ENCODE measurements at regions not wholly inside any gene's neighbourhood (a gene's known extent, or its start where the extent isn't known, plus 50 kb on each side); places are given as distances from the start of the nearest gene placed in this dataset.
A peak's percentile ranks its signal among the peaks of the same experiment; 100 is the strongest.

DNA sequence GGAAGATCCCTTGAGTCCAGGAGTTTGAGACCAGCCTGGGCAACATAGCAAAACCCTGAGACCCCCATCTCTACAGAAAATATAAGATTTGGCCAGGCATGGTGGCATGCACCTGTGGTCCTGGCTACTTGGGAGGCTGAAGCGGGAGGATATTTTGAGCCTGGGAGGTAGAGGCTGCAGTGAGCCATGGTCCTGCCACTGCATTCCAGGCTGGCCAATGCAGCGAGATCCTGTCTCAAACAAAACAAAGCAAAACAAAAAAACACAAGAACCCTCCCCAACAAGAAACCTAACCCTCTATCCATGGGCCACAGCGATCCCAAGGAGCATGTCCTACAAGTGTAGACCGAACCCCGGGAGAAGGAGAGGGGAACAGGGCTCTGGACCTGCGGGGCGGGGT, 133.3 kb downstream of the MGAT5B start:
- no peak for DNase-seq (ENCODE audit: low read depth)

DNA sequence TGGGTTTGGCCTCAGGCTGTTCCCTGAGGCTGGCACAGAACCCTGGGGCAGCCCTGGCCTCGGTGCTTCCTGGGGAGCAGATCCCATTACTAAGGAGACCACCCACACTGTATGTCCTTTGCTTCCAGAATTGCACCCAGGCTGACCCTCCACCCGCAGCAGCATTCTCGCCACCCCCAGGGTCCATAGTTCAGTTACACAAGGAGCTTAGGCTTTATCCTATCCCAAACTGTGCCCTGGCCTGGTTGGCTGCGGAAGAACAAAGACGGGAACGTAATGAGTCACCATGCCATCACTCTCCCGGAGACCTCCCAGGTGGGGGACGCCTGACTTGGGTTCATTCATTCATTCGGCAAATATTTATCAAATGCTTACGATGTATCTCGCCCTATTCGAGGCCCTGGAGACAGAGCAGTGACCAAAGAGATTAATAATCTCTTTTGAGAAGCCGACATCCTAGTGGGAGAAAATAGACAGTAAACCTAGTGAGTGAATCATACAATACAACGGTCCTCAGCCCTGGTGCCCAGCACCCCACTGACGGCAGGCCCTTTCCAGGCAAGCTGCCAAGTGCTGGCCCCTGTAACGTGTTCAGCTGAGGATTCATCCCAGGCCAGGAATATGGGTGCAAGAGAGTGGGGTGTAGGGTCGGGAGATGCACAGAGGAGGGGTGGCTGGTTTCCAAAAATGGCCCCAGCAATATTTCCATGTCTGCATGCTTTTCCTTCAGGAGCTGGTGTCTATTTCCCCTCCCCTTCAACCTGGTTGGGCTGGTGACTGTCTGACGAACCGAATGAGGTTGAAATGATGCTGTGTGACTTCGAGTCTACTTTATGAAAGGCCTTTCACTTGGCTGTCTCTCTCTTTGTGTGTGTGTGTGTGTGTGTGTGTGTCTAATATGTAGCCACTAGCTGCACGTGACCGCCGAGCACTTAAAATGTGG, 134.2 kb downstream of the MGAT5B start:
- DNase-seq (ENCODE audit: low read depth): no peak

DNA sequence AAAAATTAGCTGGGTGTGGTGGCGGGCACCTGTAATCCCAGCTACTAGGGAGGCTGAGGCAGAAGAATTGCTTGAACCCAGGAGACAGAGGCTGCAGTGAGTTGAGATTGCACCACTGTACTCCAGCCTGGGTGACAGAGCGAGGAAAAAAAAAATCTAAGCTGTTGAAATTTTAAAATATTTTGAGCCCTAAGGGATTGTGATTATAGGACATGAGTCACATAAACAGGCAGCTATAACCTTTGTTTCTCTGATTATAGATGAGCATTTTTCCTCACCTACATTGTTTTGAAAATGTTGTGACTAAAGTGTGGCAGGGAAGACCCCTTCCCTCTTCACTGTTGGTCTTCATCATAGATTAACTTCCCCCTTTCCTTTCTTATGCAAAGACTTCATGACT, 135.5 kb downstream of the MGAT5B start:
- no peak for DNase-seq (ENCODE audit: low read depth)

DNA sequence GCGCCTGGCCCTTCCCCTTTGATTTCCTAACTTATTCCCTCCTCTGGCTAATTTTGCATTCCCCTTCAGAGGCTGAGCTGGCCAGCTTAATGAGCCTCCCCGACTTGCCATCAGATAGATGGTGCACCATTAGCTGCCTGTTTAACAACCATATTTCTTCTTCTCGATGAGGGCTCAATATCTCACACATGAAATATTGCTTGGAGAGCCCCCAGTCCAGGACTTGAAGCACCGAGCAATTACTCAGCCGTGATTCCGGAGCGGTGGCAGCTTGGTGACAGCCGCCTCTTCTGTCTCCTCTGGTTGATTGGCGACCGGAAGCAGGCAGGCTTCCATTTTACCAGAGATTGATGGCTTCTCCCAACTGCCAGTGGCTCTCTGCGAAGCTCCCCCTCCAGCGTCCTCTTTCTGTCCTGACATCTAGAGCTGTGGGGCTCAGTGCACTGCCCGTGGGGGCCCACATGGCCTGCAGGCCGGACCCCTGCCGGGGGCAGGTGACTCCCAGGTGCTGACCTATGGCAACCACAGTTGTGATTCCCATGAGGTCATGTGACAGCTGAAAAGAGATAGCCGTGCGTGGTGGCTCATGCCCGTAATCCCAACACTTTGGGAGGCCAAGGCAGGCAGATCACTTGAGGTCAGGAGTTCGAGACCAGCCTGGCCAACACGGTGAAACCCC, 133.7 kb upstream of the SEC14L1 start:
- no peak for DNase-seq (ENCODE audit: low read depth)

DNA sequence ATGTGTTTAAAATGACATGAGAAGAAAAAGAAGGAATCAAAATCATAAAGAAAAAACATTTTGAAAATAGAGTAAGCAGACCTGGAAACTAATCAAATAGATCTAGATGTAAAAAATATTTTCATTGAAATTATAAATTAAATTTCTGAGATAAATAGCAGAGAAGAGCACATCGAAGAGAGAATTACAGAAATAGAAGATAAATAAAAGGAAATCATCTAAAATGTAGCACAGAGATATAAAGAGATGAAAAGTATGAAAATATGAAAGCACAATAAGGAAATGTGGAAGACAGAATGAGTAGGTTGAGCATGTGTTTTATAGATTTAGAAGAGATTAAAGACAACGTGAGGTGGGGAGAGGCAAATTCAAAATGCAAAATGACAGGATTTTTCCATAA, 130.9 kb upstream of the SEC14L1 start:
- no peak for DNase-seq (ENCODE audit: low read depth)

DNA sequence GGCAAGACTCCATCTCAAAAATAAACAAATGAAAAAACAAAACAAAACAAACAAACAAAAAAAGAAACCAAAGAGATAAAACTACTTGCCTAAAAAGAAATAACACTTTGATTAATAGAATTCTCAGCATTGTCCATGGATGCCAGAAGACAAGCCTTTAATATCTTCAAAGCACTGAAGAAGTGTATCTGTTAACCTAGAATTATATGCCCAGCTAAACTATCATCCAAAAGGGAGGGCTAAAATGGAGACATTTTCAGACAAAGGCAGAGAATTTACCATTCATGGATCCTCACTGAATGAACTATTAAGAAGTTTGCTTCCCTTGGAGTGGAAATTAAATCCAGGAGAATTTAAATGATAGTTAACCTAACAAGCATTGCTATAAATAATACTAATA, 130.1 kb upstream of the SEC14L1 start:
- no peak for DNase-seq (ENCODE audit: low read depth)

DNA sequence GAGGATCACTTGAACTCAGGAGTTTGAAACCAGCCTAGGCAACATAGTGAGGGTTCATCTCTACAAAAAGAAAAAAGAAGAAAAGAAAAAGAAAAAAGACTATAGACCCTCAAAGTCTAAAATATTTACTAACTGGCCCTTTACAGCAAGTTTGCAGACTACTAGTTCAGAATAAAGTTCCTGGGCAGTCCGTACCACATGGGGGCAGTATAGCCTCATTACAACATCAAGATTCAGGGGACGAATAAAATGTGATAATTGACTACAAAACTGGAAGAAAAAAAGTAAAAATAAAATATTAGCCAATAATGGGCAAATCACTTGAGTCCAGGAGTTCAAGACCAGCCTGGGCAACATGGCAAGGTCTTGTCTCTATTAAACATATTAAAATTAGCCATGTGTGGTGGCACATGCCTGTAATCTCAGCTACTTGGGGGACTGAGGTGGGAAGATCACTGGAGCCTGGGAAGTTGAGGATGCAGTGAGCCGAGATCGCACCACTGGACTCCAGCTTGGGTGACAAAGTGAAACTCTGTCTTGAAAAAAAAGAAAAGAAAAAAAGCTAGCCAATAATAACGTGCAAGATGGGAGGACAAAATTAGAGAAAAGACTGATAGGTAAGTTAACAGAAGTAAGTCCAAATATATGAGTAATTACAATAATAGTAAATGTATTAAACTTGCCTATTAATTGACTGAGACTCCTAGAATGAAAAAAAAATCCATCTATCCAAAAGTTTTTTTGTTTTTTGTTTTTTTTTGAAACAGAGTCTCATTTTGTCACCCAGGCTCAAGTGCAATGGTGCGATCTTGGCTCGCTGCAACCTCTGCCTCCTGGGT, 129.4 kb upstream of the SEC14L1 start:
- peak; percentile 27 for DNase-seq (ENCODE audit: low read depth)

DNA sequence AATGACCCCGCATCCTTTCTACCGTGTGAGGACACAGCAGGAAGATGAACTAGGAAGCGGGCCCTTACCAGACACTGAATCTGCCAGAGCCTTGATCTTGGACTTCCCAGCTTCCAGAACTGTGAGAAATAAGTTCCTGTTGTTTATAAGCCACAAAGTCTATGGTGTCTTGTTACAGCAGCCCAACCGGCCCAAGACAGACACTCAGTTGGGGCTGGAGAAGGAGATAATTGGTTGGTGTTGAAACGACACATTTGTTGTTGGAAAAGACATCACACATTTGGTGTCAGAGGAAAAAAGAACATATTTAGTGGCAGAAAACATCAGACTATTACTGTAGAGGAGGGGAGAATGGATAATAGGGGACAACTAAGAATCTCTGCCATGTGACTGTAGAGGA, 122.3 kb upstream of the SEC14L1 start:
- DNase-seq (ENCODE audit: low read depth): no peak

DNA sequence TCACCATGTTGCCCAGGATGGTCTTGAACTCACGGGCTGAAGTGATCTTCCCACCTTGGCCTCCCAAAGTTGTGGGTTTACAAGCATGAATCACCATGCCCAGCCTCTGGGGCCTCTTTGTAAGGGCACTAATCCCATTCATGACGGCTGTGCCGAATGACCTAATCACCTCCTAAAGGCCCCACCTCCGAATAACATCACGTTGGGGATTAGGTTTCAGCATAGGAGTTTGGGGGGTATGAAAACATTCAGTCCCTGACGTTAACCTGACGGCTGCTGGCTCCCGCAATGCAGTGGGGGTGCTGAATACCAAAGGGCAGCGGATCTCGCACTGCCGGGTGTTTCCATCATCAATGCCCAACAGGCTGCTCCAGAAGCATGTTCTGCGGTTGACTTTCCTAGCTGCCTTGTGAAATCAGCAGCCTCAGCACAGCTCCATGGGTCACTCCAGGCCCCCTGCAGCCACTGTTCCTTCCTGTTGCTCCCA, 120.8 kb upstream of the SEC14L1 start:
- no peak for DNase-seq (ENCODE audit: low read depth)

DNA sequence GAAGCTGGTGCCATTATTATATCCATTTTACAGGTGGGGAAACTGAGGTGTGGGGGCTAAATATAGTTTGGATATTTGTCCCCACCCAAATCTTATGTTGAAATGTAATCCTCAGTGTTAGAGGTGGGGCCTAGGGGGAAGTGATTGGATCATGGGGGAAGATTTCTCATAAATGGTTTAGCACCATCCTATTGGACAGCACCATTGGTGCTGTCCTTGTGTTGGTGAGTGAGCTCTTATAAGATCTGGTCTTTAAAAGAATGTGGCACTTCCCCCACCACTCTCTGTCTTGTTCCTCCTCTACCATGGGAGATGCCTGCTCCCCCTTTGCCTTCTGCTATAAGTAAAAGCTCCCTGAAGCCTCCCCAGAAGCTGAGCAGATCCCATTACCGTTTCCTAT, 119.8 kb upstream of the SEC14L1 start:
- no peak for DNase-seq (ENCODE audit: low read depth)

DNA sequence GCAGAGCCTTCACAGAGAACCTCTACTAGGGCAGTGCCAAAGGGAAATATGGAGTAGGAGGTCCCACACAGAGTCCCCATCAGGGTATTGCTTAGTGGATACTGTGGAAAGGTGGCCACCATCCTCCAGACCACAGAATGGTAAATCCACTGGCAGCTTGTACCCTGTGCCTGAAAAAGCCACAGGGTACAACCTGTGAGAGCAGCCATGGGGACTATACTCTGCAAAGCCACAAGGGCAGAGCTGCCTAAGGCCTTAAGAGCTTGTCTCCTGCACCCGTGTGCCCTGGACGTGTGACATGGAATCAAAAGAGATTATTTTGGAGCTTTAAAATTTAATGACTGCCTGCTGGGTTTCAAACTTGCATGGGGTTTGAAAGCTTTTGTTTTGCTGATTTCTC, 118.0 kb upstream of the SEC14L1 start:
- no peak for DNase-seq (ENCODE audit: low read depth)

DNA sequence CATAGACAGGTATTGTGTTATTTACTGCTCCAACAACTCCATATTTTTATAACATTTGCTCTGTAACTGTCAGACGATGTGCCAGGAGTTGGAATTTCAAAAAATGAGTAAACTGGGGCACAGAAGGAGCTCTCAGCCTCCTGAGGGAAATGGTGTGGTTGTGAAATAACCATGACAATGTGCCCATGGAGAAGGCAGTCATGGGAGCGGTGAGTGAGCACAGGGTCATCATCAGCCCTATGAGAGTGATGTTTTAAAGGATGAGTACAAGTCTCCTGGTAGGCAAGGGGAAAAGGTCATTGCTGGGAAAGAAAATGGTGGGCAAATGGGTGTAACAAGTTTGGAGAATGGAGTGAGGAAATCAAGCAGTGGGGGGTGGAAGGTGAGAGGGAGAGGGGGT, 115.0 kb upstream of the SEC14L1 start:
- no peak for DNase-seq (ENCODE audit: low read depth)

DNA sequence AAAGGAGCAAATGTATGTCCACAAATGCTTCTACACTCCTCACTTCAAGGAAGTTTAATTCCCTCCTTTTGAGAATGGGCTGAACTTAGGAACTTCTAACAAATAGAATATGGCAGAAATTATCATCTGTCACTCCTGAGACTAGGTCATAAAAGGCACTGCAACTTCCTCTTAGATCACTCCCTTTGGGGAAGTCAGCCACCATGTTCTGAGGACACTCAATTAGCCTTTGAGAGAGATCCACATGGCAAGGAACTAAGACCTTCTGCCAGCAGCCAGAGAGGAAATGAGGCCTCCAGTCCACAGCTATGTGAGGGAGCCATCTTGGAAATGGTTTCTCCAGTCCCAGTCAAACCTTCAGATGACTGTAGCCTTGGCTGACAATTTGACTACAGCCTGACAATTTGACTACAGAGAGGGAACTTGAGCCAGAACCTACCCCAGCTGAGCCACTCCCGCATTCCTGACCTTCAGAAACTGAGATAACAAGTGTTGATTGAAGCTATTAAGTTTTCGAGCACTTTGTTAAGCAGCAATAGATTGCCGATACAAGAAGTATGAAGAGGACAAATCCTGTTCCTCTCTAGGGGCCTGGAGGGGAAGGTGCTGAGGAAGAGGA, 113.4 kb upstream of the SEC14L1 start:
- DNase-seq (ENCODE audit: low read depth): no peak

DNA sequence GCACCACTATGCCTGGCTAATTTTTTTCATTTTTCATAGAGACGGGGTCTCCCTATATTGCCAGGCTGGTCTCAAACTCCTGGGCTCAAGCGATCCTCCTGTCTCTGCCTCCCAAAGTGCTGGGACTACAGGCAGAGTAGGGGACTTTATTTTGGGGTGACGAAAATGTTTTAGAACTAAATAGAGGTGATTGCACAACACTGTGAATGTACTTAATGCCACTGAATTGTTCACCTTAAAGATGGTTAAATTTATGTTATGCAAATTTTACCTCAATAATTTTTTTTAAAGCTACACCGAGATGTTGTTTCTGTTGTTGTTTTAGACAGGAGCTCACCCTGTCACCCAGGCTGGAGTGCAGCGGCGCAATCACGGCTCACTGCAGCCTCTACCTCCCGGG, 111.9 kb upstream of the SEC14L1 start:
- no peak for DNase-seq (ENCODE audit: low read depth)

DNA sequence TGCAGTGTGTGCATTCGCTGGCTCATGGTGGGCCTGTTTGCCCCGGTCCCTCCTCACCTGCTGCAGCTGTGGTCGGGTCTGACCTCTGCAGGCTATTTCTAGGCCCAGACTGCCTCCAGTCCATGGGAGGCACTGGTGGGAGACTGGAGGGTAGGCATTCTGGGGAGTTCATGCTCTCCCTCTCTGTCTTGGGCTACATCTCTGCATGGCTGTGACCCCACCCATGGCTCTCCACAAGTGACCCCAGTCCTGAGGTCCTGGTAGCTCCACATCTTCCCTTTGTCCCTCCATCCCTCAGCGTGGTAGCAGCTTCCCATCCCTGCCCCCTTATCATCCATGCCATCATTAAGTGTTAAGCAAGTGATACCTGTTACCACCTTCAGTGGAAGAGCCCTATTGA, 107.8 kb upstream of the SEC14L1 start:
- DNase-seq (ENCODE audit: low read depth): no peak

DNA sequence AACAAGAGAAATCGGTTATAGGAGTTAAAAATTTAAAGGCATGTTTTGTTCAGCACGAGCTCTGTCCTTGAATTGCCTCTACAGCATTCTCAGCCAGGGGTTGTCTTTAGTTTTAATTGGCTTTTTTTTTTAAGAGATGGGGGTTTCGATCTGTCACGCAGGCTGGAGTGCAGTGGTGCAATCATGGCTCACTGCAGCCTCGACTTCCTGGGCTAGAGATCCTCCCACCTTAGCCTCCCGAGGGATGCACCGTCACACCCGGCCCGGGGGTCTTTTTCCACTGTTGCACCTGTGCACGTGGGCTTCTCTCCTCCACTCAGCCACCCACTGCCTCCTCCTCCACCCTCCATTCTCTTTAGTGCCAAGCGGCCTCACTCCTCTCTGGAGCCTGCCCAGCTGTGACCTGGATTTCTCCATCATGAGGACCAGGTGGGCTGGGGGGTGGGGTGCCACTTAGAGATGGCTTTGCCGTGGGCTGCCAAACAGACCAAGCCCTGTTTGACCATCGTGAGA, 106.8 kb upstream of the SEC14L1 start:
- DNase-seq (ENCODE audit: low read depth): no peak

DNA sequence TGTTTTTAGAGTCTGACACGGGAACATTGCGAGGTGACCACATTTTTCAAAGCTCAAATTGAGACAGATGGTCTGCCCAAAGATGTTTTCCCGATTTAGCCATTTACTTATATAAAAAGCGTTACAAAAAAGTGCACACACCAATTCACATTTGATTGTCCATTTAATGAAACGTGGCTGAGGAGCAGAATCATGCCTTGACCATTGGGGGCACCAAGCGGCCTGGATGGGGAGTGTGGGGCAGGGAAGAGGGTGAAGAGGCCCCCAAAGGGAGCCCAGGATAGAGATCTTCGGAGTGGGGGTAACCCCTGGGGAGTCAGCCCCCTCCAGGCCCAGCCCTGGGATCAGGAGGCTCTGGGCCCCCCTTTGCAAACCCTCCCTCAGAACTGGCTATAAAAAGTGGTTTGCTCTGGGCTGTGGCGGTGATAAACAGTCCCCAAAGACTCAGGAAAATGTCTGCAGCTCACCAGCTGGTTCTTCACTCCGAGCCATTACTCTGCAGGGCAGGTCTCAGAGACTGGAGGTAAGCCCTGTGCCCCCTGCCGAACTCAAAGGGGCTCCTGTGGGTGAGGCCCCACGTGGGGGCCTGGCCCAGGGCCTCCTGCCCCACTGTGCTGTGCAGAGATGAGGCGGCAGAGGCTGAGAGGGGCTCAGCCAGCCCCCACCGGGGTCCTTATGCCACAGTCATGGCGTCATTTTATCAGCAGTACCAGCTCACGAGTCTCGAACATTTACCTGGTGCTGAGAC, 105.9 kb upstream of the SEC14L1 start:
- DNase-seq (ENCODE audit: low read depth): no peak

DNA sequence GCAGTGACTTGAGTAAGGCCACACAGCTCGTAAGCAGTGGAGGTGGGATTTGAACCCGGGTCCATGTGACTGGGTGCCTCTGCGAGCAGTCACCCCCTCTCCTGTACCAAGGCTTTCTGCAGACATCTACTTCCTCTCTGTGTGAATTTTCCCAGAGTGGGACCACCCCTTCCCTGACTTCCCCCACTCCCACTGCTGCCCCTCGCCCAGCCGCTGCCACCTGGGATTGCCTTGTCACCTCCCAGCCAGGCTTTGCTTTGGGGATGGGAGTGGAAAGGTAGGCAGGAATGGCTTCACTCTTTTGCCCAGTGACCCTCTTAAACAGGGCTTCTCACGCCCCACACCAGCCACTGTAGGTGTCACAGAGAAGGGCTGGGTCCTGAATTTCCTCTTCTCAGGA, 105.2 kb upstream of the SEC14L1 start:
- DNase-seq (ENCODE audit: low read depth): no peak

DNA sequence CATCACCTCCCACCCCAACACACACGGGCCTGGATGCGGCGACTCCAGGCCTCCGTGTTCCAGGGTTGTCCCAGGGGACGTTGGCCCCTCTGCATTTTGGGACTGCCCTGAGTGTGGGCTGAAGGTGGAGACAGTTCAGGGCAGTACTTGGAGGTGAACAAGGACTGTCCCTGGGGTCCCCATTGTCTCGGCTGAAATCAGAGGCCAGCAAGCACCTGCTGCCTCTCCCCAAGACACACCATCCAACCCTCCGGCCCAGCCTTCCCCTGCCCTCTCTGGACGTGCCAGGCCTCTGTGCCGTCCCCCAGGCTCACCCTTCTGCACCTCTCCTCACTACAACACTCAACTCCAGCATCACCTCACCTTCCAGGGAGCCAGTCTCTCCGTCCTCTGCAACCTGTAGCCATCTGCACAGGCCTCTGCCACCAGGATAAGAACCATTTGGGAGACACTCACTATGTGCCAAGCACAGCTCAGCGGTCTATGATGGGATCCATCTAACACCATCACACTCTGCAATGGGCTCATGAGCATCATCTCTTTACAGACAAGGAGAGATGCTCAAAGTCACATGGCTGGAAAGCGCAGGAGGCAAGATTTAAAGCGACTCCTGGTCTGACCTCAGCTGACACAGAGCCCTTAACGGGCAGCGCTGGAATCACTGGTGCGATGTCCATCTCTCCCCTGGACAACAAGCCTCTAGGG, 104.5 kb upstream of the SEC14L1 start:
- DNase-seq (ENCODE audit: low read depth): no peak

DNA sequence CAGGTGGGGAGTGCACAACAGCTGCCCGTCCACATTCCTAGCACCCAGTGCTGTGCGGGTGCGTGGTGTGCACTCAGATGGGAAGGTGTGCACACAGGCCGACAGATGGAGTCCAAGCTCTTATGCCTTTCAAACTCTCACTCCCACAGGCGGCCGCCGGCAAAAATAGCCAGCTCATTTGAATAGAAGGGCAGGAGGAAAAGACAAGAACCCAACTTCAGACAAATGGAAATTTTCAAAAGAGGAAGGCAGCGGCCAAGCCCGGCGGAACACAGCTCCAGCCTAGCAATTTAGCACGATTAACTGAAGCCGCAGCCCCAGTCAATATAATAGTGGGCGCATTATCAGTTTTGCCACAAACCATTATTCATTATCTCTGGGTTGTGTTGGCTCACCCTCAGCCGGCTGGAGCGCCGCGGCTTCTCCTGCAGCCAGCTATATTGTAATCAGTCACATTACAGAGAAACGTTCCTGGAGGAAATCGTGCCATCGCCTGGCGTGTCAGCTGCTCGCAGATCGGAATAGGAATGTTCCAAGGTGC, 103.9 kb upstream of the SEC14L1 start:
- DNase-seq (ENCODE audit: low read depth): no peak
